ENCODE measurements at regions not wholly inside any gene's neighbourhood (a gene's known extent, or its start where the extent isn't known, plus 50 kb on each side); places are given as distances from the start of the nearest gene placed in this dataset.

DNA sequence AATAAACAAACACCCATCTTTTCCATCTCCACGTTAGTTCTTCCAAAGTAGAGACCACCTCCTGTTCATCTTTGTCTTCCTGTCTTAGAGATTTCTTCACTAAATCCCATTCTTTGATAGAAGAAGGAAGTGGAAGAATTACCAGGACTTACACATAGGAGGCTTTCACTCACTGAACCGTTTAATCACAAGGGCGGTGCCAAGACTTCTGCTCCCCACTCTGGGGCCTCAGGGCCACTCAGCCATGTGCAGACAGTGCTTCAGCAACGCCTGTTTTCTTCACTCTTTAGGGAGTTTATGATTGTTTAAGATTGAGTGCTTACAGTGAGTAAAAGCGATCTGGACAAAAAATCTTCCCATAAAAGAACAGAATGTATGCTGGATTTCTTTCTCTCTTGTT is 63.9 kb upstream of the SORCS3 start:
- H3K36me3 ChIP-seq (ENCODE audit: control insufficient read depth in 2 of 4, insufficient read depth in 4 of 4, low read length in 3 of 4), result no peaks in the 10 kb centered on the region
- H3K79me2 ChIP-seq (ENCODE audit: control insufficient read depth in 1 of 2, insufficient read depth in 2 of 2, low read length in 2 of 2), result no peaks in the 10 kb centered on the region
- CTCF ChIA-PET (ENCODE audit: partially characterized antibody), result interaction anchor here (1.0 to 8.6 kb wide), 6 partner anchors 9 to 95 kb away, joined by 3 to 101 read pairs (median 8); no protein-coding TSS in a partner anchor
- no peak for TF ChIP-seq CEBPB (IDR thresholded peaks at IDR 0.05; ENCODE audit: low read depth, low read length)
- no peak for TF ChIP-seq CBX8 (IDR thresholded peaks at IDR 0.05; ENCODE audit: borderline replicate concordance, low read depth, low read length)
- no peaks in the 10 kb centered on the region; the same call in 1 of the 2 replicates for H3K23me2 ChIP-seq (ENCODE audit: low read depth, low read length)
- no peak overlapping the region for H4K91ac ChIP-seq (replicated peaks; ENCODE audit: insufficient read length, low read length)
- H3K27ac ChIP-seq (ENCODE audit: low read depth, low read length), result no peak overlapping the region
- no peak overlapping the region for H4K5ac ChIP-seq (ENCODE audit: insufficient read length, low read depth, low read length)
- DNase-seq (ENCODE audit: low read depth in 1 of 2, low spot score in 2 of 2) (peak in 1 of 2 experiments; percentile 14), FAIRE-seq (no peak)
- H3K56ac ChIP-seq (replicated peaks; ENCODE audit: insufficient read length, low read depth, low read length), result no peak overlapping the region
- no peak overlapping the region for H4K8ac ChIP-seq (ENCODE audit: extremely low read depth, insufficient read depth, low read length)
- no peaks in the 10 kb centered on the region for H4K20me1 ChIP-seq (replicated peaks in 1 of 2; ENCODE audit: control insufficient read depth in 1 of 2, insufficient read depth in 2 of 2, low read length in 2 of 2)
- no peak overlapping the region for H3K4me3 ChIP-seq (ENCODE audit: extremely low read depth in 1 of 4, insufficient read depth in 2 of 4, low read depth in 3 of 4, low read length in 4 of 4)
- H3K9ac ChIP-seq (replicated peaks in 1 of 4; ENCODE audit: extremely low read depth in 1 of 4, low read depth in 3 of 4, low read length in 3 of 4), result no peak overlapping the region
- no peaks in the 10 kb centered on the region; a peak in 1 of 7 replicates for H3K27me3 ChIP-seq (replicated peaks in 1 of 4; ENCODE audit: control insufficient read depth in 3 of 4, extremely low read depth in 1 of 4, insufficient read depth in 3 of 4, low read length in 3 of 4)
- 89% methylated on average over 5 of the region's 5 CpGs; no CpG with 5 or more reads in 1 of the 2 experiments for WGBS, 2 experiments (ENCODE audit: extremely low coverage in 1 of 2, insufficient coverage in 1 of 2, insufficient read length in 1 of 2, insufficient replicate concordance in 2 of 2, low coverage in 1 of 2, low lambda C conversion rate in 2 of 2, missing lambda C conversion rate in 1 of 2)
- H2BK15ac ChIP-seq (ENCODE audit: low read length), result no peak overlapping the region
- no peak overlapping the region for H3K23ac ChIP-seq (ENCODE audit: insufficient read length)
- no peak overlapping the region for H3K4me2 ChIP-seq (ENCODE audit: insufficient read depth in 1 of 2, low read depth in 2 of 2, low read length in 2 of 2)
- H2BK12ac ChIP-seq (ENCODE audit: low read depth, low read length), result no peak overlapping the region; the same call in 1 of the 2 replicates
- no peak overlapping the region for H2AK5ac ChIP-seq (ENCODE audit: low read depth, low read length)
- H3K9me3 ChIP-seq (ENCODE audit: insufficient read depth in 2 of 2, low read depth in 1 of 2, low read length in 1 of 2), result no peaks in the 10 kb centered on the region
- H3K4me1 ChIP-seq (replicated peaks in 1 of 4; ENCODE audit: control insufficient read depth in 3 of 4, insufficient read depth in 4 of 4, low read length in 3 of 4), result peaks cover 0 to 2% (median 0%) of the 10 kb centered on the region in 4 experiments; a peak in 1 of 7 replicates
- H2BK120ac ChIP-seq (replicated peaks; ENCODE audit: low read depth, low read length), result no peak overlapping the region
- POLR2A ChIA-PET (ENCODE audit: partially characterized antibody), result no interaction called here
- no peak overlapping the region for H3K14ac ChIP-seq (ENCODE audit: insufficient read length)
- H3K18ac ChIP-seq (ENCODE audit: extremely low read depth, low read length), result no peak overlapping the region
- H3K79me1 ChIP-seq (ENCODE audit: low read depth, low read length), result no peaks in the 10 kb centered on the region
- no peak overlapping the region for H2BK20ac ChIP-seq (ENCODE audit: low read length)
- no peak overlapping the region for H3K4ac ChIP-seq (replicated peaks; ENCODE audit: insufficient read length, low read depth, low read length)
- no peak overlapping the region for H2BK5ac ChIP-seq (ENCODE audit: low read depth, low read length)
- no peak overlapping the region for H2AFZ ChIP-seq (ENCODE audit: low read length)
